ENCODE measurements at regions not wholly inside any gene's neighbourhood (a gene's known extent, or its start where the extent isn't known, plus 50 kb on each side); places are given as distances from the start of the nearest gene placed in this dataset.

DNA sequence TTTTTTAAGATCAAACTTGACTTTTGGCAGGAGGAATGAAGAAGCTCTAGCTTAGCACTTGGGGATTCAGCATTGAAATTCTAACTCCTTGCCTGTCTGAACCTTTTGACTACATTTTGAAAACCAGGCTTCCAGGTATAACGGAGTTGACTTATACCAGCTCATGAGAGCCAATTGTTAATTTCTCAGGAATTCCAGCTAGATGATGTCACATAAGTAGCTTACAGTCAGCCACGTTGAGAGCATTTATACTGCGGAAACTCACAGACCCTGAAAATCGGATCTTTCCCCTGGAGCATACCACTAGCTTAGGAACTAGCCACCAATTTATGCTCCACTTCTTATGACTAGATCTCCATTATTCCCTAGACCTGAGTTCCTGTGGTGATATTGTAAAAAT is 321.4 kb upstream of the DPH6 start:
- no peak for DNase-seq
- Mint-ChIP-seq H3K4me3 (no peak overlapping the region), H3K27me3 (ENCODE audit: low read depth) (no peaks in the 10 kb centered on the region), H3K27ac (no peak overlapping the region), H3K9me3 (no peaks in the 10 kb centered on the region), H3K36me3 (ENCODE audit: low read depth) (no peaks in the 10 kb centered on the region), H3K4me1 (ENCODE audit: low read depth) (no peaks in the 10 kb centered on the region)
- intact Hi-C loops (cut with micrococcal nuclease) = no loop called here
- CTCF ChIA-PET = interaction anchor here (1.2 kb wide), 1 partner anchor 10 kb away, joined by 4 read pairs; no protein-coding TSS in a partner anchor

- CTCF ChIA-PET = no interaction called here
- no peaks in the 10 kb centered on the region for H3K27me3 Mint-ChIP-seq (ENCODE audit: low read depth)
- H3K4me1 Mint-ChIP-seq (ENCODE audit: low read depth) = no peaks in the 10 kb centered on the region
- intact Hi-C loops (cut with micrococcal nuclease) = no loop called here
- no peaks in the 10 kb centered on the region for H3K9me3 Mint-ChIP-seq
- DNase-seq = no peak
- no peak overlapping the region for H3K4me3 Mint-ChIP-seq
- H3K36me3 Mint-ChIP-seq (ENCODE audit: low read depth) = no peaks in the 10 kb centered on the region
- H3K27ac Mint-ChIP-seq = no peak overlapping the region
Observed at GRCh38 chr15:35871282-35871681, 325.3 kb upstream of the DPH6 start.

DNA sequence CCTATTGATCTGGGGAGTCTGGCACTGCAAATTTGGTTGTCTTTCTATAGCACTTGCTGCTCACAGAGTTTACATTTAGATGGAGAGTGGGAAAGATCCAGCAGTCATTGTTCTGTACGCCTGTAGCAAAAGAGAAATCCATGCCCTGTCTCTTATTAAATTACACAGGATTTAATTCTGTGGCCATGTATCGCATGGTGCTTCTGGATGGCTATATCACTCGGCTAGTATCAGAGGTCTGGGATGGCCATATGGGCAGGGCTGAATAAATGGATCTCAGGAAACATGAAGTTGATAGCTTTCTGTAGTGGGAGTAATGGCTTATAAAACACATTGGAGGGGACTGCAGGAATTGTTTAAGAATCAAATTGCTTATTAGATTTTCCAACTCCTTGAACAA is 325.8 kb upstream of the DPH6 start:
- CTCF ChIA-PET = no interaction called here
- no peak overlapping the region for H3K27ac Mint-ChIP-seq
- no peak for DNase-seq
- no peaks in the 10 kb centered on the region for H3K9me3 Mint-ChIP-seq
- H3K36me3 Mint-ChIP-seq (ENCODE audit: low read depth) = no peaks in the 10 kb centered on the region
- no peaks in the 10 kb centered on the region for H3K4me1 Mint-ChIP-seq (ENCODE audit: low read depth)
- no peak overlapping the region for H3K4me3 Mint-ChIP-seq
- H3K27me3 Mint-ChIP-seq (ENCODE audit: low read depth) = no peaks in the 10 kb centered on the region
- intact Hi-C loops (cut with micrococcal nuclease) = no loop called here

GRCh38 chr15:35872577-35872976 is 326.6 kb upstream of the DPH6 start:
- no peak for DNase-seq
- CTCF ChIA-PET = no interaction called here
- no peaks in the 10 kb centered on the region for H3K9me3 Mint-ChIP-seq
- intact Hi-C loops (cut with micrococcal nuclease) = no loop called here
- no peak overlapping the region for H3K4me3 Mint-ChIP-seq
- H3K4me1 Mint-ChIP-seq (ENCODE audit: low read depth) = no peaks in the 10 kb centered on the region
- H3K36me3 Mint-ChIP-seq (ENCODE audit: low read depth) = no peaks in the 10 kb centered on the region
- H3K27ac Mint-ChIP-seq = no peak overlapping the region
- no peaks in the 10 kb centered on the region for H3K27me3 Mint-ChIP-seq (ENCODE audit: low read depth)

- Mint-ChIP-seq H3K4me1 (ENCODE audit: low read depth) (no peaks in the 10 kb centered on the region), H3K4me3 (no peak overlapping the region), H3K27ac (no peak overlapping the region), H3K9me3 (peaks cover 10% of the 10 kb centered on the region), H3K27me3 (ENCODE audit: low read depth) (peaks cover 2% of the 10 kb centered on the region), H3K36me3 (ENCODE audit: low read depth) (no peaks in the 10 kb centered on the region)
- no peak for DNase-seq
- intact Hi-C loops (cut with micrococcal nuclease) = no loop called here
- CTCF ChIA-PET = no interaction called here
Observed at GRCh38 chr15:35874260-35874905, 328.4 kb upstream of the DPH6 start.

- no peak overlapping the region for H3K4me3 Mint-ChIP-seq
- no peak for DNase-seq
- CTCF ChIA-PET = no interaction called here
- no peak overlapping the region for H3K27ac Mint-ChIP-seq
- no peaks in the 10 kb centered on the region for H3K4me1 Mint-ChIP-seq (ENCODE audit: low read depth)
- no peaks in the 10 kb centered on the region for H3K36me3 Mint-ChIP-seq (ENCODE audit: low read depth)
- intact Hi-C loops (cut with micrococcal nuclease) = no loop called here
- H3K27me3 Mint-ChIP-seq (ENCODE audit: low read depth) = peaks cover 2% of the 10 kb centered on the region
- H3K9me3 Mint-ChIP-seq = peaks cover 10% of the 10 kb centered on the region
Observed at GRCh38 chr15:35876762-35877161, 330.8 kb upstream of the DPH6 start.

GRCh38 chr15:35880896-35881295 is 334.9 kb upstream of the DPH6 start:
- Mint-ChIP-seq H3K27me3 (ENCODE audit: low read depth) (peaks cover 2% of the 10 kb centered on the region), H3K36me3 (ENCODE audit: low read depth) (no peaks in the 10 kb centered on the region), H3K4me3 (no peak overlapping the region), H3K27ac (no peak overlapping the region), H3K4me1 (ENCODE audit: low read depth) (no peaks in the 10 kb centered on the region), H3K9me3 (peaks cover 10% of the 10 kb centered on the region)
- no peak for DNase-seq
- intact Hi-C loops (cut with micrococcal nuclease) = no loop called here
- CTCF ChIA-PET = no interaction called here

- H3K27me3 Mint-ChIP-seq (ENCODE audit: low read depth) = no peaks in the 10 kb centered on the region
- no peak overlapping the region for H3K27ac Mint-ChIP-seq
- CTCF ChIA-PET = no interaction called here
- no peaks in the 10 kb centered on the region for H3K9me3 Mint-ChIP-seq
- DNase-seq = no peak
- no peak overlapping the region for H3K4me3 Mint-ChIP-seq
- H3K36me3 Mint-ChIP-seq (ENCODE audit: low read depth) = no peaks in the 10 kb centered on the region
- no peaks in the 10 kb centered on the region for H3K4me1 Mint-ChIP-seq (ENCODE audit: low read depth)
- intact Hi-C loops (cut with micrococcal nuclease) = no loop called here
Observed at GRCh38 chr15:35885870-35886269, 339.9 kb upstream of the DPH6 start.

GRCh38 chr15:35886765-35887164 is 340.8 kb upstream of the DPH6 start:
- Mint-ChIP-seq H3K27me3 (ENCODE audit: low read depth) (no peaks in the 10 kb centered on the region), H3K36me3 (ENCODE audit: low read depth) (no peaks in the 10 kb centered on the region), H3K4me3 (no peak overlapping the region), H3K27ac (no peak overlapping the region), H3K9me3 (no peaks in the 10 kb centered on the region), H3K4me1 (ENCODE audit: low read depth) (no peaks in the 10 kb centered on the region)
- no peak for DNase-seq
- intact Hi-C loops (cut with micrococcal nuclease) = no loop called here
- CTCF ChIA-PET = no interaction called here

- no peaks in the 10 kb centered on the region for H3K9me3 Mint-ChIP-seq
- CTCF ChIA-PET = no interaction called here
Observed at GRCh38 chr15:35888815-35889214, 342.9 kb upstream of the DPH6 start.

DNA sequence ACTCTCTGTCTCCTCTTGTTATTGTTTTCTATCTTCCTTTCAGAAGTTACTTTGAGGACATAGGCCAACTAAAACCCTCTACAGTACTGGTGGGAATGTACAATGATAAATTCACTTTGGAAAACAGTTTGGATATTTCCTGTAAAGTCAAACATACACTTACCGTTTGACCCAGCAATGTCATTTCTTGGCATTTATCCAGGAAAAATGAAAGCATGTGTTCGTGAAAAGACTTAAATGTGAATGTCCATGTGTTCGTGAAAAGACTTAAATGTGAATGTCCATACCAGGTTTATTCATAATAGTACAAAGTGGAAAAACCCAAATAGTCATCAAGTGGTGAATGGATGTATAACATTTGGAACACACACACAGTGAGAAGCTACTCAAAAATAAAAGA is 361.5 kb upstream of the DPH6 start:
- no peaks in the 10 kb centered on the region for H3K4me1 Mint-ChIP-seq (ENCODE audit: low read depth)
- peaks cover 1% of the 10 kb centered on the region for H3K9me3 Mint-ChIP-seq
- CTCF ChIA-PET = no interaction called here
- no peak for DNase-seq
- no peak overlapping the region for H3K4me3 Mint-ChIP-seq
- no peaks in the 10 kb centered on the region for H3K36me3 Mint-ChIP-seq (ENCODE audit: low read depth)
- H3K27ac Mint-ChIP-seq = no peak overlapping the region
- peaks cover 3% of the 10 kb centered on the region for H3K27me3 Mint-ChIP-seq (ENCODE audit: low read depth)
- intact Hi-C loops (cut with micrococcal nuclease) = no loop called here

More at GRCh38 chr15:35888815-35889214, 342.9 kb upstream of the DPH6 start:
- intact Hi-C loops (cut with micrococcal nuclease) = no loop called here
- DNase-seq = no peak
- Mint-ChIP-seq H3K27ac (no peak overlapping the region), H3K4me1 (ENCODE audit: low read depth) (no peaks in the 10 kb centered on the region), H3K36me3 (ENCODE audit: low read depth) (no peaks in the 10 kb centered on the region), H3K4me3 (no peak overlapping the region), H3K27me3 (ENCODE audit: low read depth) (no peaks in the 10 kb centered on the region)

GRCh38 chr15:35909414-35909813 is 363.4 kb upstream of the DPH6 start:
- Mint-ChIP-seq H3K27ac (no peak overlapping the region), H3K4me3 (no peak overlapping the region), H3K4me1 (ENCODE audit: low read depth) (no peaks in the 10 kb centered on the region), H3K27me3 (ENCODE audit: low read depth) (peaks cover 3% of the 10 kb centered on the region), H3K36me3 (ENCODE audit: low read depth) (no peaks in the 10 kb centered on the region), H3K9me3 (peaks cover 1% of the 10 kb centered on the region)
- CTCF ChIA-PET = interaction anchor here (0.5 kb wide), 1 partner anchor 1226 kb away, joined by 3 read pairs; no protein-coding TSS in a partner anchor
- DNase-seq = no peak
- intact Hi-C loops (cut with micrococcal nuclease) = no loop called here

DNA sequence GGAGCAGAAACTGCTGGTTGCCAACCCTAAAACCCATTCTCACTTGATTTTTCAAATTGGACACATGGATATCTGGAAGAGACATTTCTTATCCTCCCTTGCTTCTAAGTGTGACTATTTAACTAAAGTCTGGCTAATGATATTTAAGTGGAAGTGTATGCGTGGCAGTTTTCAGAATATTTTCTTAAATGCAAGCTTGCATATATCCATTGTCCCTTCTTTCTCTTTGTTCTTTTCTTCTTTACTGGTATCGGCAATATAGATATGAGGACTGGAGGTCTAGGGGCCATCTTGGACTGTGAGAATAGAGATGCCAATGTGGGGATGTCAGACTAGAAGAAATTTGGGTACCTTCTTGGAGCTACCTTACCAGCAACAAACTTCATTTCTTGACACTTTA is 364.3 kb upstream of the DPH6 start:
- no peak overlapping the region for H3K27ac Mint-ChIP-seq
- intact Hi-C loops (cut with micrococcal nuclease) = no loop called here

More for the DNA sequence above, 364.3 kb upstream of the DPH6 start:
- CTCF ChIA-PET = no interaction called here
- Mint-ChIP-seq H3K9me3 (peaks cover 4% of the 10 kb centered on the region), H3K4me3 (no peak overlapping the region), H3K27me3 (ENCODE audit: low read depth) (peaks cover 3% of the 10 kb centered on the region), H3K4me1 (ENCODE audit: low read depth) (no peaks in the 10 kb centered on the region), H3K36me3 (ENCODE audit: low read depth) (no peaks in the 10 kb centered on the region)
- no peak for DNase-seq
